Stomach (tissue), 8 donors: ENCODE measurements at regions not wholly inside any gene's neighbourhood (a gene's known extent, or its start where the extent isn't known, plus 50 kb on each side); places are given as distances from the start of the nearest gene placed in this dataset.

Source experiments
- DNase-seq, 2 donors: peaks; one replicate each; pipeline versions ENCODE4 v3.0.0 to v3.0.0-alpha.2; 2013 to 2019
- H3K27ac ChIP-seq, 5 donors: fragments of 200-600 bp in 4 of 5; sonication (generic) in 4 of 5; one replicate each; pipeline ENCODE4 v1.5.1; 2013 to 2019; ENCODE audit warnings: mild to moderate bottlenecking in 1 of 5, moderate library complexity in 1 of 5
- H3K27me3 ChIP-seq, 3 donors: fragments of 200-600 bp; sonication (generic); one replicate each; pipeline ENCODE4 v1.5.1; 2017 to 2019; ENCODE audit warnings: mixed run types in 1 of 3
- H3K36me3 ChIP-seq, 4 donors: fragments of 200-600 bp; sonication (generic); 1 replicate in 3 of 4; 2 replicates in 1 of 4; pipeline ENCODE4 v1.5.1; 2016 to 2019
- H3K4me1 ChIP-seq, 4 donors: fragments of 200-600 bp; sonication (generic); one replicate each; pipeline ENCODE4 v1.5.1; 2016 to 2019
- H3K4me3 ChIP-seq, 4 donors: fragments of 200-600 bp; sonication (generic) in 3 of 4; one replicate each; pipeline ENCODE4 v1.5.1; 2016 to 2019; ENCODE audit warnings: mild to moderate bottlenecking in 1 of 4
- H3K9me3 ChIP-seq, 4 donors: fragments of 200-600 bp; sonication (generic); one replicate each; pipeline ENCODE4 v1.5.1; 2016 to 2019
- EP300 ChIP-seq: sonication (generic); formaldehyde crosslinking; IDR thresholded peaks from one replicate; pipeline ENCODE4 v1.6.1; 2017; ENCODE audit warnings: antibody characterized with exemption
- POLR2A ChIP-seq, 4 donors: fragments of 450-650 bp; IDR thresholded peaks; one replicate each; pipeline ENCODE4 v1.6.1; 2016; ENCODE audit warnings: antibody characterized with exemption in 4 of 4, control low read depth in 2 of 4, mild to moderate bottlenecking in 1 of 4, moderate library complexity in 1 of 4
- POLR2AphosphoS5 ChIP-seq, 3 donors: sonication (generic); formaldehyde crosslinking; IDR thresholded peaks; one replicate each; pipeline ENCODE4 v1.6.1; 2016; ENCODE audit warnings: antibody characterized with exemption in 3 of 3
- WGBS, 5 donors: extraction: QIAGEN DNeasy Blood & Tissue Kit in 3 of 5; methylation state at CpG; one replicate each; pipeline versions ENCODE4 v1.1.5 to v1.1.7; 2013 to 2018; 5-methylcytosine and 5-hydroxymethylcytosine counted together
- intact Hi-C: fragments of 100-400 bp; cut with DNase I; formaldehyde crosslinking; loops from one replicate; pipeline ENCODE4 v1.15.1; 2023; ENCODE audit warnings: low total_unique reads
- TF ChIP-seq, protein P1 (sequence below), 7 experiments: fragments of 450-650 bp in 4 of 7; fragments of 200-600 bp in 3 of 7; sonication (generic) in 3 of 7; IDR thresholded peaks; one replicate each; pipeline ENCODE4 v1.5.1; 2016 to 2019; ENCODE audit warnings: antibody characterized with exemption in 7 of 7, control low read depth in 2 of 7, mild to moderate bottlenecking in 1 of 7
- donor health status: healthy with polysubstance abuse.
- donor health status: Bipolar disorder and iron deficiency.
- donor health status: healthy.

GRCh38 chr3:150079029-150079739, 108.5 kb upstream of the PFN2 start:
- intact Hi-C loops: no loop called here
- peak in 1 of 2 donors; percentile 88 for DNase-seq
- H3K4me3 ChIP-seq: no peak overlapping the region
- peaks cover 0 to 16% (median 8%) of the 10 kb centered on the region in 4 donors for H3K9me3 ChIP-seq
- WGBS, 5 donors: 55 to 82% (median 76%) methylated on average over 5 of the region's 5 CpGs
- no peaks in the 10 kb centered on the region for H3K36me3 ChIP-seq
- peak overlapping the region in 3 of 5 donors; percentile 20 to 73 (median 42) for H3K27ac ChIP-seq
- H3K27me3 ChIP-seq: no peaks in the 10 kb centered on the region
- H3K4me1 ChIP-seq: peaks cover 0 to 23% (median 7%) of the 10 kb centered on the region in 4 donors
- TF ChIP-seq POLR2A (IDR thresholded peaks at IDR 0.05) (no peak), EP300 (no peak), POLR2AphosphoS5 (IDR thresholded peaks at IDR 0.05) (peak in 1 of 3 donors; percentile 36)
- TF ChIP-seq, protein P1, sequence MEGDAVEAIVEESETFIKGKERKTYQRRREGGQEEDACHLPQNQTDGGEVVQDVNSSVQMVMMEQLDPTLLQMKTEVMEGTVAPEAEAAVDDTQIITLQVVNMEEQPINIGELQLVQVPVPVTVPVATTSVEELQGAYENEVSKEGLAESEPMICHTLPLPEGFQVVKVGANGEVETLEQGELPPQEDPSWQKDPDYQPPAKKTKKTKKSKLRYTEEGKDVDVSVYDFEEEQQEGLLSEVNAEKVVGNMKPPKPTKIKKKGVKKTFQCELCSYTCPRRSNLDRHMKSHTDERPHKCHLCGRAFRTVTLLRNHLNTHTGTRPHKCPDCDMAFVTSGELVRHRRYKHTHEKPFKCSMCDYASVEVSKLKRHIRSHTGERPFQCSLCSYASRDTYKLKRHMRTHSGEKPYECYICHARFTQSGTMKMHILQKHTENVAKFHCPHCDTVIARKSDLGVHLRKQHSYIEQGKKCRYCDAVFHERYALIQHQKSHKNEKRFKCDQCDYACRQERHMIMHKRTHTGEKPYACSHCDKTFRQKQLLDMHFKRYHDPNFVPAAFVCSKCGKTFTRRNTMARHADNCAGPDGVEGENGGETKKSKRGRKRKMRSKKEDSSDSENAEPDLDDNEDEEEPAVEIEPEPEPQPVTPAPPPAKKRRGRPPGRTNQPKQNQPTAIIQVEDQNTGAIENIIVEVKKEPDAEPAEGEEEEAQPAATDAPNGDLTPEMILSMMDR (IDR thresholded peaks at IDR 0.05): no peak

- Histone ChIP-seq H3K9me3 (peaks cover 0 to 16% (median 8%) of the 10 kb centered on the region in 4 donors), H3K27ac (no peak overlapping the region), H3K36me3 (no peaks in the 10 kb centered on the region), H3K27me3 (no peaks in the 10 kb centered on the region), H3K4me1 (peaks cover 0 to 19% (median 7%) of the 10 kb centered on the region in 4 donors), H3K4me3 (no peak overlapping the region)
- TF ChIP-seq EP300: no peak
- TF ChIP-seq POLR2A (IDR thresholded peaks at IDR 0.05): no peak
- no peak for TF ChIP-seq POLR2AphosphoS5 (IDR thresholded peaks at IDR 0.05)
- TF ChIP-seq, protein P1 (IDR thresholded peaks at IDR 0.05): no peak
- 34 to 42% (median 38%) methylated on average over 4 of the region's 4 CpGs for WGBS, 5 donors
- peak in 1 of 2 donors; percentile 32 for DNase-seq
- intact Hi-C loops: no loop called here
Measured at GRCh38 chr3:150077581-150078247, 107.0 kb upstream of the PFN2 start.

DNA sequence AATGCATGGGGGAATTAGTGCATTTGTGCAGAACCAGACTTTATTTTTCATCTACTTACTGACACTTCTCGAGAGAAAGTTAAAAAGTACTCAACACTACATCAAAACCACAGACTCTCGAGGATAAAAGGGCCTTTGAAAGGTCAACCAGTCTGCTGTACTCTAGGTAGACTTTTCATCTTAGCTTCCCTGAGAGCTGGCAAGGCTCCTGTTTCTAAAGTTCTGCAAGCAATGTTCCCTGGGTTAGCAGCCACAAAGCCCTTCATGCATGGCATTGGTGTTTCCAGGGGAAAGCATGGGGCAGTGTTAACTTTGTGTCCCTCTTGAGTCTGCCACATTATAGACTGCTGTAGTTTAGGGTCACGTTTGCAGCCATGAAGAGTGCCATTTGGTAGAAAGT, 106.4 kb upstream of the PFN2 start:
- DNase-seq: no peak
- intact Hi-C loops: no loop called here
- Histone ChIP-seq H3K9me3 (peaks cover 0 to 16% (median 8%) of the 10 kb centered on the region in 4 donors), H3K4me3 (no peak overlapping the region), H3K27ac (no peak overlapping the region), H3K27me3 (no peaks in the 10 kb centered on the region), H3K4me1 (peaks cover 0 to 19% (median 7%) of the 10 kb centered on the region in 4 donors), H3K36me3 (no peaks in the 10 kb centered on the region)
- TF ChIP-seq EP300 (no peak), POLR2AphosphoS5 (IDR thresholded peaks at IDR 0.05) (no peak), POLR2A (IDR thresholded peaks at IDR 0.05) (no peak)
- TF ChIP-seq, protein P1 (IDR thresholded peaks at IDR 0.05): no peak
- 69 to 76% (median 76%) methylated on average over 3 of the region's 3 CpGs for WGBS, 5 donors

DNA sequence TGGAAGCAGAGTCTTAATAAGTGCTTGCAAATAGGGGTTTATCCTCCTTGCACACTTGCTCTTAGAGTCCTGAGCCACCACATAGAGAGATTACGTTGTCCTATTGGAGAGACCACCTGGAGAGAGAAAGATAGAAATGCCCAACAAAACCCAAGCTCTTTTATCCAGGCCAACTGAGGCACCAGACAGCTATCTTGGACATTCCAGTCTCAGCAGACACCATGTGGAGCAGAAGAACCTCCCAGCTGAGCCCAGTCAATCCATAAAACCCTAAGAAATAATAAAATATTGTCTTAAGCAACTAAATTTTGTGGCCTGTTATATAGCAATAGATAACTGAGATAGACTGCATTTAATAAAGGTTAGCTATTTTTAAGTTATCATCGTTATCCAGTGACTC, 105.7 kb upstream of the PFN2 start:
- intact Hi-C loops: no loop called here
- Histone ChIP-seq H3K27ac (no peak overlapping the region), H3K27me3 (no peaks in the 10 kb centered on the region), H3K4me1 (peaks cover 0 to 19% (median 7%) of the 10 kb centered on the region in 4 donors), H3K4me3 (no peak overlapping the region), H3K9me3 (peaks cover 0 to 16% (median 8%) of the 10 kb centered on the region in 4 donors), H3K36me3 (no peaks in the 10 kb centered on the region)
- TF ChIP-seq POLR2AphosphoS5 (IDR thresholded peaks at IDR 0.05): no peak
- TF ChIP-seq, protein P1 (IDR thresholded peaks at IDR 0.05): no peak
- no peak for TF ChIP-seq EP300
- no peak for TF ChIP-seq POLR2A (IDR thresholded peaks at IDR 0.05)
- DNase-seq: no peak
- WGBS, 5 donors: 87 to 95% (median 95%) methylated on average over 2 of the region's 2 CpGs
